ENCODE measurements at regions not wholly inside any gene's neighbourhood (a gene's known extent, or its start where the extent isn't known, plus 50 kb on each side); places are given as distances from the start of the nearest gene placed in this dataset.

GRCh38 chr7:50956522-50957155 is 173.9 kb upstream of the GRB10 start:
- no peak for TF ChIP-seq RFX5 (IDR thresholded peaks at IDR 0.05)
- TF ChIP-seq, protein P1, sequence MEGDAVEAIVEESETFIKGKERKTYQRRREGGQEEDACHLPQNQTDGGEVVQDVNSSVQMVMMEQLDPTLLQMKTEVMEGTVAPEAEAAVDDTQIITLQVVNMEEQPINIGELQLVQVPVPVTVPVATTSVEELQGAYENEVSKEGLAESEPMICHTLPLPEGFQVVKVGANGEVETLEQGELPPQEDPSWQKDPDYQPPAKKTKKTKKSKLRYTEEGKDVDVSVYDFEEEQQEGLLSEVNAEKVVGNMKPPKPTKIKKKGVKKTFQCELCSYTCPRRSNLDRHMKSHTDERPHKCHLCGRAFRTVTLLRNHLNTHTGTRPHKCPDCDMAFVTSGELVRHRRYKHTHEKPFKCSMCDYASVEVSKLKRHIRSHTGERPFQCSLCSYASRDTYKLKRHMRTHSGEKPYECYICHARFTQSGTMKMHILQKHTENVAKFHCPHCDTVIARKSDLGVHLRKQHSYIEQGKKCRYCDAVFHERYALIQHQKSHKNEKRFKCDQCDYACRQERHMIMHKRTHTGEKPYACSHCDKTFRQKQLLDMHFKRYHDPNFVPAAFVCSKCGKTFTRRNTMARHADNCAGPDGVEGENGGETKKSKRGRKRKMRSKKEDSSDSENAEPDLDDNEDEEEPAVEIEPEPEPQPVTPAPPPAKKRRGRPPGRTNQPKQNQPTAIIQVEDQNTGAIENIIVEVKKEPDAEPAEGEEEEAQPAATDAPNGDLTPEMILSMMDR (IDR thresholded peaks at IDR 0.05) = no peak

Data from A549 (cell line).